ENCODE measurements at regions not wholly inside any gene's neighbourhood (a gene's known extent, or its start where the extent isn't known, plus 50 kb on each side); places are given as distances from the start of the nearest gene placed in this dataset.

GRCh38 chr2:16561676-16562075 is 104.0 kb downstream of the CYRIA start:
- ChIA-PET CTCF (interaction anchor here (0.7 to 1.4 kb wide), 3 partner anchors 16 to 47 kb away, joined by 3 to 4 read pairs (median 3); no protein-coding TSS in a partner anchor), POLR2A (no interaction called here)
- Histone ChIP-seq H3K4me3 (ENCODE audit: low read depth, low read length) (no peak overlapping the region), H3K9me3 (ENCODE audit: control insufficient read depth, insufficient read depth, low read depth, low read length) (no peaks in the 10 kb centered on the region), H3K36me3 (ENCODE audit: control insufficient read depth in 2 of 2, insufficient read depth in 1 of 2, low read length in 2 of 2) (peaks cover 0 to 33% of the 10 kb centered on the region in 2 experiments; a peak in 1 of 3 replicates), H3K27ac (ENCODE audit: extremely low read depth, low read depth, low read length) (no peak overlapping the region), H3K4me1 (ENCODE audit: control insufficient read depth, insufficient read depth, low read length) (no peaks in the 10 kb centered on the region)
- no peak for TF ChIP-seq ZBTB26 (tag by site-specific recombination; optimal IDR thresholded peaks at IDR 0.05)
- TF ChIP-seq HOXD13 (CRISPR knock-in tag; IDR thresholded peaks at IDR 0.05; ENCODE audit: borderline replicate concordance): no peak
- no peak for TF ChIP-seq ZNF670 (tag by site-specific recombination; IDR thresholded peaks at IDR 0.05; ENCODE audit: low read depth)
- no peak for TF ChIP-seq ZXDB (tag by site-specific recombination; IDR thresholded peaks at IDR 0.05)
- TF ChIP-seq ZNF10 (tag by site-specific recombination; IDR thresholded peaks at IDR 0.05): no peak
- TF ChIP-seq ELK4 (IDR thresholded peaks at IDR 0.05; ENCODE audit: borderline replicate concordance, low read depth, low read length): no peak

GRCh38 chr2:16561251-16561650 is 104.4 kb downstream of the CYRIA start:
- ChIA-PET CTCF (interaction anchor here (0.7 to 1.4 kb wide), 2 partner anchors 15 to 47 kb away, joined by 3 to 4 read pairs; no protein-coding TSS in a partner anchor), POLR2A (no interaction called here)
- Histone ChIP-seq H3K27ac (ENCODE audit: extremely low read depth, low read depth, low read length) (no peak overlapping the region), H3K9me3 (ENCODE audit: control insufficient read depth, insufficient read depth, low read depth, low read length) (no peaks in the 10 kb centered on the region), H3K4me1 (ENCODE audit: control insufficient read depth, insufficient read depth, low read length) (no peaks in the 10 kb centered on the region), H3K36me3 (ENCODE audit: control insufficient read depth in 2 of 2, insufficient read depth in 1 of 2, low read length in 2 of 2) (peaks cover 0 to 35% of the 10 kb centered on the region in 2 experiments; a peak in 1 of 3 replicates), H3K4me3 (ENCODE audit: low read depth, low read length) (no peak overlapping the region)
- TF ChIP-seq ZNF639 (tag by site-specific recombination; IDR thresholded peaks at IDR 0.05) (no peak), GLI4 (tag by site-specific recombination; IDR thresholded peaks at IDR 0.05) (no peak), ZNF670 (tag by site-specific recombination; IDR thresholded peaks at IDR 0.05; ENCODE audit: low read depth) (no peak), SALL2 (tag by site-specific recombination; IDR thresholded peaks at IDR 0.05; ENCODE audit: borderline replicate concordance) (no peak), ZNF658 (tag by site-specific recombination; IDR thresholded peaks at IDR 0.05) (no peak), ZNF26 (tag by site-specific recombination; IDR thresholded peaks at IDR 0.05) (no peak), ZNF530 (tag by site-specific recombination; IDR thresholded peaks at IDR 0.05; ENCODE audit: low read depth) (no peak), INSM2 (tag by site-specific recombination; IDR thresholded peaks at IDR 0.05) (no peak), ZNF274 (IDR thresholded peaks at IDR 0.05; ENCODE audit: low read length) (no peak), ZNF274 (tag by site-specific recombination; IDR thresholded peaks at IDR 0.05; ENCODE audit: borderline replicate concordance) (no peak)
